Amygdala (tissue), 56 donors: ENCODE measurements at regions not wholly inside any gene's neighbourhood (a gene's known extent, or its start where the extent isn't known, plus 50 kb on each side); places are given as distances from the start of the nearest gene placed in this dataset.

ENCODE experiments used
- DNase-seq, 56 donors: peaks; one replicate each; lab custom pipeline; 2025; lab: John Stamatoyannopoulos, UW

- no peak for DNase-seq
Observed at GRCh38 chr2:185891403-185891802, 152.8 kb downstream of the FSIP2 start.

- DNase-seq, result no peak
Observed at GRCh38 chr2:185891804-185892411, 153.3 kb downstream of the FSIP2 start.

- DNase-seq, result no peak
Observed at GRCh38 chr2:185892484-185892883, 153.9 kb downstream of the FSIP2 start.

- DNase-seq, result no peak
Observed at GRCh38 chr2:185894223-185894622, 155.6 kb downstream of the FSIP2 start.

GRCh38 chr2:185895828-185896693 is 157.5 kb downstream of the FSIP2 start:
- no peak for DNase-seq

- DNase-seq, result no peak
Observed at GRCh38 chr2:185899366-185899765, 160.8 kb downstream of the FSIP2 start.

- no peak for DNase-seq
Observed at GRCh38 chr2:185919155-185919554, 180.6 kb downstream of the FSIP2 start.

GRCh38 chr2:185921048-185921756 is 182.6 kb downstream of the FSIP2 start:
- no peak for DNase-seq

GRCh38 chr2:185934232-185934631 is 195.6 kb downstream of the FSIP2 start:
- DNase-seq, result no peak

GRCh38 chr2:185939858-185940257 is 201.3 kb downstream of the FSIP2 start:
- DNase-seq, result no peak

- DNase-seq, result no peak
Observed at GRCh38 chr2:185942855-185943254, 204.3 kb downstream of the FSIP2 start.

GRCh38 chr2:185947722-185948121 is 209.1 kb downstream of the FSIP2 start:
- DNase-seq, result no peak

GRCh38 chr2:185952100-185952499 is 213.5 kb downstream of the FSIP2 start:
- DNase-seq, result no peak

GRCh38 chr2:185954389-185954788 is 215.8 kb downstream of the FSIP2 start:
- DNase-seq, result no peak

GRCh38 chr2:185955050-185955449 is 216.4 kb downstream of the FSIP2 start:
- DNase-seq, result no peak

- no peak for DNase-seq
Observed at GRCh38 chr2:185967335-185967734, 228.7 kb downstream of the FSIP2 start.

- DNase-seq, result no peak
Observed at GRCh38 chr2:185970148-185970852, 231.7 kb downstream of the FSIP2 start.

GRCh38 chr2:185978634-185979407 is 240.2 kb downstream of the FSIP2 start:
- no peak for DNase-seq

GRCh38 chr2:185979546-185980071 is 241.0 kb downstream of the FSIP2 start:
- DNase-seq, result no peak

- no peak for DNase-seq
Observed at GRCh38 chr2:185980944-185981343, 242.3 kb downstream of the FSIP2 start.
